ENCODE measurements at regions not wholly inside any gene's neighbourhood (a gene's known extent, or its start where the extent isn't known, plus 50 kb on each side); places are given as distances from the start of the nearest gene placed in this dataset.

GRCh38 chr2:123415678-123416077 lies 609.4 kb upstream of the CNTNAP5 start:
- no peak overlapping the region for H3K4me3 Mint-ChIP-seq (ENCODE audit: low read depth, unreplicated experiment)
- intact Hi-C loops (cut with micrococcal nuclease; ENCODE audit: unreplicated experiment) = no loop called here
- CTCF ChIA-PET = no interaction called here
- H3K9me3 Mint-ChIP-seq (ENCODE audit: low read depth, unreplicated experiment) = peaks cover 16% of the 10 kb centered on the region
- H3K36me3 Mint-ChIP-seq (ENCODE audit: insufficient read depth, unreplicated experiment) = no peaks in the 10 kb centered on the region
- no peak overlapping the region for H3K27ac Mint-ChIP-seq (ENCODE audit: unreplicated experiment)
- no peaks in the 10 kb centered on the region for H3K27me3 Mint-ChIP-seq (ENCODE audit: unreplicated experiment)
- no TSS peak for BruUV-seq (replicated peaks)
- no peak for DNase-seq
- no peaks in the 10 kb centered on the region for H3K4me1 Mint-ChIP-seq (ENCODE audit: low read depth, unreplicated experiment)
- TF ChIP-seq CTCF (IDR thresholded peaks at IDR 0.05; ENCODE audit: unreplicated experiment) = no peak

- no peak overlapping the region for H3K4me3 Mint-ChIP-seq (ENCODE audit: low read depth, unreplicated experiment)
- no peaks in the 10 kb centered on the region for H3K27me3 Mint-ChIP-seq (ENCODE audit: unreplicated experiment)
- no peak for DNase-seq
- no TSS peak for BruUV-seq (replicated peaks)
- intact Hi-C loops (cut with micrococcal nuclease; ENCODE audit: unreplicated experiment) = no loop called here
- H3K36me3 Mint-ChIP-seq (ENCODE audit: insufficient read depth, unreplicated experiment) = no peaks in the 10 kb centered on the region
- no peak overlapping the region for H3K27ac Mint-ChIP-seq (ENCODE audit: unreplicated experiment)
- no peak for TF ChIP-seq CTCF (IDR thresholded peaks at IDR 0.05; ENCODE audit: unreplicated experiment)
- H3K4me1 Mint-ChIP-seq (ENCODE audit: low read depth, unreplicated experiment) = no peaks in the 10 kb centered on the region
- CTCF ChIA-PET = no interaction called here
- peaks cover 12% of the 10 kb centered on the region for H3K9me3 Mint-ChIP-seq (ENCODE audit: low read depth, unreplicated experiment)
These were observed 605.1 kb upstream of the CNTNAP5 start for GRCh38 chr2:123419976-123420375.

GRCh38 chr2:123434546-123435395 lies 590.3 kb upstream of the CNTNAP5 start:
- Mint-ChIP-seq H3K9me3 (ENCODE audit: low read depth, unreplicated experiment) (peaks cover 12% of the 10 kb centered on the region), H3K27me3 (ENCODE audit: unreplicated experiment) (no peaks in the 10 kb centered on the region), H3K4me3 (ENCODE audit: low read depth, unreplicated experiment) (no peak overlapping the region), H3K36me3 (ENCODE audit: insufficient read depth, unreplicated experiment) (no peaks in the 10 kb centered on the region), H3K4me1 (ENCODE audit: low read depth, unreplicated experiment) (no peaks in the 10 kb centered on the region), H3K27ac (ENCODE audit: unreplicated experiment) (no peak overlapping the region)
- no TSS peak for BruUV-seq (replicated peaks)
- intact Hi-C loops (cut with micrococcal nuclease; ENCODE audit: unreplicated experiment) = no loop called here
- CTCF ChIA-PET = no interaction called here
- DNase-seq = no peak
- no peak for TF ChIP-seq CTCF (IDR thresholded peaks at IDR 0.05; ENCODE audit: unreplicated experiment)

- CTCF ChIA-PET = no interaction called here
- BruUV-seq (replicated peaks) = no TSS peak
- TF ChIP-seq CTCF (IDR thresholded peaks at IDR 0.05; ENCODE audit: unreplicated experiment) = no peak
- H3K4me3 Mint-ChIP-seq (ENCODE audit: low read depth, unreplicated experiment) = no peak overlapping the region
- no peaks in the 10 kb centered on the region for H3K4me1 Mint-ChIP-seq (ENCODE audit: low read depth, unreplicated experiment)
- H3K27ac Mint-ChIP-seq (ENCODE audit: unreplicated experiment) = no peak overlapping the region
- peaks cover 20% of the 10 kb centered on the region for H3K9me3 Mint-ChIP-seq (ENCODE audit: low read depth, unreplicated experiment)
- no peaks in the 10 kb centered on the region for H3K36me3 Mint-ChIP-seq (ENCODE audit: insufficient read depth, unreplicated experiment)
- H3K27me3 Mint-ChIP-seq (ENCODE audit: unreplicated experiment) = no peaks in the 10 kb centered on the region
- intact Hi-C loops (cut with micrococcal nuclease; ENCODE audit: unreplicated experiment) = no loop called here
- no peak for DNase-seq
These were observed 586.8 kb upstream of the CNTNAP5 start for GRCh38 chr2:123438251-123438650.

Data from Calu3 (cell line).